SK-N-SH treated with all-trans-retinoic acid at 6 μM for 48 hours (cell line): ENCODE measurements at regions not wholly inside any gene's neighbourhood (a gene's known extent, or its start where the extent isn't known, plus 50 kb on each side); places are given as distances from the start of the nearest gene placed in this dataset.

Source experiments
- ARNTL ChIP-seq: fragments of 450-650 bp; formaldehyde crosslinking; IDR thresholded peaks from 2 replicates; pipeline ENCODE4 v1.5.0; 2020; ENCODE audit warnings: low read depth, mild to moderate bottlenecking, moderate library complexity, borderline replicate concordance
- PATZ1 ChIP-seq: fragments of 250-450 bp; sonication (Bioruptor Pico); IDR thresholded peaks from 2 replicates; pipeline ENCODE4 v1.8.0; 2020; ENCODE audit warnings: mild to moderate bottlenecking, moderate library complexity, borderline replicate concordance
- PPARA ChIP-seq: fragments of 250-450 bp; sonication (Bioruptor Pico); IDR thresholded peaks from 2 replicates; pipeline ENCODE4 v1.5.0; 2020; ENCODE audit warnings: mild to moderate bottlenecking, borderline replicate concordance
- RARB ChIP-seq: fragments of 250-450 bp; sonication (Bioruptor Pico); IDR thresholded peaks from 2 replicates; pipeline ENCODE4 v1.8.0; 2021; ENCODE audit warnings: mild to moderate bottlenecking, moderate library complexity
- ZFP3 ChIP-seq: fragments of 250-450 bp; sonication (Bioruptor Pico); IDR thresholded peaks from 2 replicates; pipeline ENCODE4 v1.5.0; 2020; ENCODE audit warnings: mild to moderate bottlenecking, moderate library complexity
- ZFP30 ChIP-seq: fragments of 450-650 bp; formaldehyde crosslinking; IDR thresholded peaks from 2 replicates; pipeline ENCODE4 v1.5.0; 2022; ENCODE audit warnings: mild to moderate bottlenecking, moderate library complexity

- TF ChIP-seq ARNTL (CRISPR knock-in tag): no peak
- no peak for TF ChIP-seq RARB (CRISPR knock-in tag)
- TF ChIP-seq PATZ1: no peak
- no peak for TF ChIP-seq ZFP3 (CRISPR knock-in tag)
- no peak for TF ChIP-seq ZFP30 (CRISPR knock-in tag)
- no peak for TF ChIP-seq PPARA (CRISPR knock-in tag)
Observed at GRCh38 chr6:93045156-93045555, 374.2 kb downstream of the EPHA7 start.
